HG03439 (cell line): ENCODE measurements at regions not wholly inside any gene's neighbourhood (a gene's known extent, or its start where the extent isn't known, plus 50 kb on each side); places are given as distances from the start of the nearest gene placed in this dataset.

Experiments
- ATAC-seq: cut with Tn5 transposase; IDR thresholded peaks from one replicate; pipeline ENCODE4 v1.9.1; 2021; ENCODE audit warnings: mild to moderate bottlenecking, moderate library complexity; ENCODE audit not compliant: unreplicated experiment

- ATAC-seq, result no peak
Measured at GRCh38 chr15:58269455-58270414, 131.6 kb downstream of the AQP9 start.

- ATAC-seq, result no peak
Measured at GRCh38 chr15:58271410-58271809, 133.2 kb downstream of the AQP9 start.

- no peak for ATAC-seq
Measured at GRCh38 chr15:58273104-58273503, 134.9 kb downstream of the AQP9 start.

GRCh38 chr15:58274885-58275284 is 136.7 kb downstream of the AQP9 start:
- ATAC-seq, result no peak

- ATAC-seq, result no peak
Measured at GRCh38 chr15:58275785-58276184, 137.6 kb downstream of the AQP9 start.

GRCh38 chr15:58276924-58277323 is 138.7 kb downstream of the AQP9 start:
- no peak for ATAC-seq

GRCh38 chr15:58277333-58277732 is 139.2 kb downstream of the AQP9 start:
- no peak for ATAC-seq

GRCh38 chr15:58279106-58279505 is 140.9 kb downstream of the AQP9 start:
- ATAC-seq, result no peak

GRCh38 chr15:58279654-58280053 is 141.5 kb downstream of the AQP9 start:
- ATAC-seq, result no peak

GRCh38 chr15:58282060-58282708 is 144.0 kb downstream of the AQP9 start:
- ATAC-seq, result no peak

GRCh38 chr15:58283302-58283701 is 145.1 kb downstream of the AQP9 start:
- ATAC-seq, result no peak

- no peak for ATAC-seq
Measured at GRCh38 chr15:58284293-58284692, 146.1 kb downstream of the AQP9 start.

- ATAC-seq, result no peak
Measured at GRCh38 chr15:58285212-58285920, 146.4 kb upstream of the LIPC start.

GRCh38 chr15:58285921-58286278 is 145.9 kb upstream of the LIPC start:
- ATAC-seq, result no peak

- no peak for ATAC-seq
Measured at GRCh38 chr15:58286523-58286922, 145.3 kb upstream of the LIPC start.

GRCh38 chr15:58287891-58288290 is 143.9 kb upstream of the LIPC start:
- no peak for ATAC-seq

- no peak for ATAC-seq
Measured at GRCh38 chr15:58288592-58288991, 143.2 kb upstream of the LIPC start.

GRCh38 chr15:58291848-58292247 is 139.9 kb upstream of the LIPC start:
- no peak for ATAC-seq

- ATAC-seq, result no peak
Measured at GRCh38 chr15:58292751-58293175, 139.0 kb upstream of the LIPC start.

GRCh38 chr15:58293622-58294550 is 137.9 kb upstream of the LIPC start:
- no peak for ATAC-seq
